NCI-H2171 treated with DMSO at 0.1 percent for 48 hours (cell line): ENCODE measurements at regions not wholly inside any gene's neighbourhood (a gene's known extent, or its start where the extent isn't known, plus 50 kb on each side); places are given as distances from the start of the nearest gene placed in this dataset.
A peak's percentile ranks its signal among the peaks of the same experiment; 100 is the strongest.
"Not testable (repeated sequence)": the region's sequence is repeated elsewhere in the genome, so short reads cannot be mapped to it uniquely, and the experiment has no call there.

Source experiments
- DNase-seq: peaks from one replicate; lab custom pipeline; 2025; lab: John Stamatoyannopoulos, UW

GRCh38 chr12:107590814-107591375 is 94.7 kb upstream of the PWP1 start:
- no peak for DNase-seq

- DNase-seq: peak; percentile 44
These were observed 91.8 kb upstream of the PWP1 start for GRCh38 chr12:107593713-107594381.

- DNase-seq: no peak
These were observed 90.6 kb upstream of the PWP1 start for GRCh38 chr12:107594995-107595394.

- DNase-seq: peak; percentile 12
These were observed 87.7 kb upstream of the PWP1 start for GRCh38 chr12:107597695-107598410.

GRCh38 chr12:107598906-107599305 is 86.7 kb upstream of the PWP1 start:
- DNase-seq: no peak

- peak; percentile 84 for DNase-seq
These were observed 84.9 kb upstream of the PWP1 start for GRCh38 chr12:107600581-107601144.

- DNase-seq: no peak
These were observed 83.2 kb upstream of the PWP1 start for GRCh38 chr12:107602446-107602845.

- no peak for DNase-seq
These were observed 80.3 kb upstream of the PWP1 start for GRCh38 chr12:107605293-107605692.

GRCh38 chr12:107607464-107608392 is 77.9 kb upstream of the PWP1 start:
- DNase-seq: peak; percentile 82

- not testable (repeated sequence) for DNase-seq
These were observed 76.8 kb upstream of the PWP1 start for GRCh38 chr12:107608779-107609178.

GRCh38 chr12:107610021-107610859 is 75.4 kb upstream of the PWP1 start:
- peak; percentile 54 for DNase-seq

- DNase-seq: no peak
These were observed 73.1 kb upstream of the PWP1 start for GRCh38 chr12:107612508-107612907.

- peak; percentile 20 for DNase-seq
These were observed 68.7 kb upstream of the PWP1 start for GRCh38 chr12:107616941-107617340.

GRCh38 chr12:107618106-107618505 is 67.5 kb upstream of the PWP1 start:
- DNase-seq: no peak

- no peak for DNase-seq
These were observed 65.8 kb upstream of the PWP1 start for GRCh38 chr12:107619831-107620230.

GRCh38 chr12:107622001-107622400 is 63.6 kb upstream of the PWP1 start:
- DNase-seq: no peak

- DNase-seq: no peak
These were observed 61.1 kb upstream of the PWP1 start for GRCh38 chr12:107624493-107624892.

- no peak for DNase-seq
These were observed 53.9 kb upstream of the PWP1 start for GRCh38 chr12:107631715-107632114.

GRCh38 chr12:107632246-107632645 is 53.4 kb upstream of the PWP1 start:
- no peak for DNase-seq

- no peak for DNase-seq
These were observed 51.1 kb upstream of the PWP1 start for GRCh38 chr12:107634530-107634929.

- DNase-seq: no peak
These were observed 50.5 kb upstream of the PWP1 start for GRCh38 chr12:107635139-107635538.
